K562 (cell line): ENCODE measurements at regions not wholly inside any gene's neighbourhood (a gene's known extent, or its start where the extent isn't known, plus 50 kb on each side); places are given as distances from the start of the nearest gene placed in this dataset.
A peak's percentile ranks its signal among the peaks of the same experiment; 100 is the strongest.

Experiments
- ATAC-seq: fragments of 200-7000 bp; cut with Tn5 transposase; 3 replicates; pipeline ENCODE4 v1.9.1; 2020; ENCODE audit warnings: moderate library complexity
- BruUV-seq: library from RNA; stranded (reverse); fragments of 400-500 nt; replicated peaks from 2 replicates; lab custom pipeline; 2021; lab: Mats Ljungman, UMichigan
- CTCF ChIA-PET: fragments of 300-600 bp; formaldehyde crosslinking; extraction: SDS; loops from one replicate; lab custom pipeline; 2021; ENCODE audit warnings: low intra/inter-chr PET ratio; lab: Yijun Ruan, JAX
- POLR2A ChIA-PET: fragments of 300-600, 350-650 bp; sonication (Branson Sonifier 250); formaldehyde crosslinking; extraction: SDS; loops from one replicate; lab custom pipeline; 2021; ENCODE audit warnings: antibody characterized with exemption, inconsistent platforms; lab: Yijun Ruan, JAX
- DNase-seq, 4 experiments: peaks; one replicate each; pipeline versions ENCODE4 v3.0.0 to v3.0.0-alpha.2; 2011 to 2018; ENCODE audit warnings: low spot score in 3 of 4, mixed read lengths in 3 of 4; ENCODE audit errors: extremely low read depth in 1 of 4
- FAIRE-seq: peaks from 2 replicates; lab custom pipeline; 2011; peaks lifted over from hg19 to GRCh38; lab: Jason Lieb, UNC
- H2AFZ ChIP-seq: 2 replicates; pipeline ENCODE4 v1.6.0; 2011; ENCODE audit warnings: low read depth, low read length, control low read depth, inconsistent platforms
- H3K27ac ChIP-seq: fragments of 200-600 bp; 3 replicates; pipeline ENCODE4 v1.8.0; 2011; ENCODE audit warnings: low read depth, mild to moderate bottlenecking, control low read depth, inconsistent platforms, low read length, moderate library complexity, mixed read lengths; ENCODE audit errors: extremely low read depth
- H3K27me3 ChIP-seq, 2 experiments: fragments of 300-600 bp in 1 of 2; 2 replicates in 1 of 2; 3 replicates in 1 of 2; pipeline versions ENCODE4 v1.6.0 to v1.8.0; 2011; ENCODE audit warnings: inconsistent platforms in 2 of 2, low read length in 2 of 2, mild to moderate bottlenecking in 1 of 2, mixed read lengths in 1 of 2, moderate library complexity in 1 of 2; ENCODE audit not compliant: control insufficient read depth in 2 of 2, insufficient read depth in 2 of 2
- H3K36me3 ChIP-seq: fragments of 300-600 bp; 3 replicates; pipeline ENCODE4 v1.8.0; 2011; ENCODE audit warnings: mild to moderate bottlenecking, low read length, inconsistent platforms; ENCODE audit not compliant: control insufficient read depth, insufficient read depth
- H3K4me1 ChIP-seq, 2 experiments: fragments of 200-600 bp in 1 of 2; replicated peaks in 1 of 2; 2 replicates in 1 of 2; 3 replicates in 1 of 2; pipeline versions ENCODE4 v1.5.1 to v1.8.0; 2011; ENCODE audit warnings: inconsistent platforms in 2 of 2, low read length in 2 of 2, mild to moderate bottlenecking in 1 of 2, mixed read lengths in 1 of 2, moderate library complexity in 1 of 2; ENCODE audit not compliant: control insufficient read depth in 2 of 2, insufficient read depth in 2 of 2
- H3K4me2 ChIP-seq: 2 replicates; pipeline ENCODE4 v1.6.1; 2011; ENCODE audit warnings: low read length, control low read depth, inconsistent platforms, mixed read lengths; ENCODE audit not compliant: insufficient read depth
- H3K4me3 ChIP-seq: fragments of 200-600 bp; sonication (generic), shearing (Covaris generic); 2 replicates; pipeline ENCODE4 v1.5.1; 2016; ENCODE audit warnings: control low read depth, inconsistent platforms
- H3K79me2 ChIP-seq: fragments of 200-600 bp; 3 replicates; pipeline ENCODE4 v1.8.0; 2011; ENCODE audit warnings: low read length, inconsistent platforms; ENCODE audit not compliant: control insufficient read depth, insufficient read depth
- H3K9ac ChIP-seq, 2 experiments: 2 replicates each; pipeline versions ENCODE4 v1.6.0 to v1.6.1; 2011; ENCODE audit warnings: low read depth in 2 of 2, low read length in 2 of 2, control low read depth in 1 of 2, inconsistent platforms in 1 of 2, mild to moderate bottlenecking in 1 of 2, mixed read lengths in 1 of 2; ENCODE audit not compliant: insufficient read depth in 1 of 2
- H3K9me1 ChIP-seq: one replicate; pipeline ENCODE4 v1.6.0; 2011; ENCODE audit warnings: inconsistent platforms, mild to moderate bottlenecking, low read length, moderate library complexity; ENCODE audit not compliant: control insufficient read depth, insufficient read depth
- H3K9me3 ChIP-seq: replicated peaks from 2 replicates; pipeline ENCODE4 v1.5.1; 2011; ENCODE audit warnings: low read depth, low read length, inconsistent platforms; ENCODE audit not compliant: control insufficient read depth, insufficient read depth
- H4K20me1 ChIP-seq: replicated peaks from 2 replicates; pipeline ENCODE4 v1.6.1; 2011; ENCODE audit warnings: low read length, inconsistent platforms, mixed read lengths; ENCODE audit not compliant: control insufficient read depth, insufficient read depth
- ADNP ChIP-seq: fragments of 200-800 bp; sonication (Bioruptor generic); IDR thresholded peaks from 2 replicates; pipeline ENCODE4 v1.6.1; 2016; ENCODE audit warnings: missing genetic modification characterization, missing compliant biosample characterization
- CUX1 ChIP-seq: fragments of 200-800 bp; sonication (Bioruptor generic); IDR thresholded peaks from 2 replicates; pipeline ENCODE4 v1.6.1; 2016; ENCODE audit warnings: missing genetic modification characterization, missing compliant biosample characterization
- FOXA3 ChIP-seq, 2 experiments: fragments of 450-650 bp in 1 of 2; sonication (generic) in 1 of 2; formaldehyde crosslinking; IDR thresholded peaks in 1 of 2; conservative IDR thresholded peaks in 1 of 2; 2 replicates each; pipeline versions ENCODE4 v1.4.0 to v1.8.0; 2020 to 2022; ENCODE audit warnings: mild to moderate bottlenecking in 2 of 2, missing genetic modification reagents in 1 of 2
- FOXP4 ChIP-seq: sonication (generic); formaldehyde crosslinking; IDR thresholded peaks from 2 replicates; pipeline ENCODE4 v1.8.0; 2022; ENCODE audit warnings: mild to moderate bottlenecking, missing genetic modification reagents, borderline replicate concordance
- KAT7 ChIP-seq: sonication (generic); formaldehyde crosslinking; IDR thresholded peaks from 2 replicates; pipeline ENCODE4 v1.8.0; 2022; ENCODE audit warnings: missing genetic modification reagents, mild to moderate bottlenecking, borderline replicate concordance
- MAFG ChIP-seq: fragments of 450-650 bp; conservative IDR thresholded peaks from 2 replicates; pipeline ENCODE4 v1.6.1; 2016; ENCODE audit warnings: missing genetic modification characterization, missing compliant biosample characterization
- MTF1 ChIP-seq: fragments of 250-450 bp; sonication (Bioruptor Pico); IDR thresholded peaks from 2 replicates; pipeline ENCODE4 v1.9.0; 2021; ENCODE audit warnings: moderate library complexity, mild to moderate bottlenecking, inconsistent platforms, borderline replicate concordance
- PCBP2 ChIP-seq: fragments of 200-400 bp; formaldehyde crosslinking; IDR thresholded peaks from 2 replicates; pipeline ENCODE4 v1.6.1; 2018; ENCODE audit warnings: low read length, low read depth, mild to moderate bottlenecking, moderate library complexity; ENCODE audit not compliant: poor library complexity, severe bottlenecking
- PRPF4 ChIP-seq: fragments of 200-400 bp; formaldehyde crosslinking; IDR thresholded peaks from one replicate; pipeline ENCODE4 v1.6.1; 2017; ENCODE audit warnings: low read length, low read depth, mild to moderate bottlenecking; ENCODE audit not compliant: insufficient read depth, poor library complexity, severe bottlenecking
- SMARCC2 ChIP-seq: fragments of 450-650 bp; IDR thresholded peaks from 2 replicates; pipeline ENCODE4 v1.6.1; 2017; ENCODE audit warnings: antibody characterized with exemption, moderate library complexity, mild to moderate bottlenecking, low read depth
- ZC3H8 ChIP-seq: fragments of 450-650 bp; IDR thresholded peaks from 2 replicates; pipeline ENCODE4 v1.6.1; 2017
- ZNF274 ChIP-seq: IDR thresholded peaks from 2 replicates; pipeline ENCODE4 v1.6.1; 2011; ENCODE audit warnings: low read depth, mild to moderate bottlenecking, low read length, moderate library complexity, borderline replicate concordance
- ZNF316 ChIP-seq: fragments of 450-650 bp; IDR thresholded peaks from 2 replicates; pipeline ENCODE4 v1.6.1; 2016
- ZNF436 ChIP-seq: fragments of 250-450, 450-650 bp; sonication (Bioruptor Pico); formaldehyde crosslinking; IDR thresholded peaks from 2 replicates; pipeline ENCODE4 v1.7.0; 2020; ENCODE audit warnings: mild to moderate bottlenecking
- WGBS: fragments of 100-300 bp; shearing (Covaris generic); methylation state at CpG from one replicate; pipeline ENCODE4 v1.1.6; 2016; ENCODE audit warnings: low coverage, mixed read lengths; ENCODE audit not compliant: insufficient coverage; ENCODE audit errors: missing lambda C conversion rate; 5-methylcytosine and 5-hydroxymethylcytosine counted together
- in situ Hi-C: fragments of 300-500 bp; cut with MboI; formaldehyde crosslinking; loops from 4 replicates; pipeline ENCODE4 v1.15.0; 2018; ENCODE audit warnings: inconsistent platforms, mixed read lengths
- intact Hi-C: fragments of 100-400 bp; cut with micrococcal nuclease; formaldehyde crosslinking; loops from 2 replicates; pipeline ENCODE4 v1.14.2; 2022

- TF ChIP-seq FOXP4 (no peak), ZNF274 (no peak), ZC3H8 (no peak)
These were observed 1308.8 kb downstream of the ROBO2 start (continued) for GRCh38 chr3:78348664-78349063.

- no peak for FAIRE-seq
- ChIA-PET POLR2A (no interaction called here), CTCF (no interaction called here)
- H2AFZ ChIP-seq = no peak overlapping the region
- no peaks in the 10 kb centered on the region for H3K9me1 ChIP-seq
- no peak overlapping the region for H3K4me3 ChIP-seq
- H3K79me2 ChIP-seq = no peaks in the 10 kb centered on the region
- no peak for DNase-seq
- no peaks in the 10 kb centered on the region for H3K36me3 ChIP-seq
- no peaks in the 10 kb centered on the region for H3K9me3 ChIP-seq
- TF ChIP-seq PCBP2 (no peak), ZNF436 (CRISPR knock-in tag) (no peak), ADNP (tag) (no peak), MAFG (tag) (0 out of 2 replicates have a peak, but pooled peaks have one; percentile 18), KAT7 (CRISPR knock-in tag) (no peak), FOXA3 (CRISPR knock-in tag; conservative IDR thresholded peaks at IDR 0.05 in 1 of 2, IDR thresholded peaks at IDR 0.05 in 1 of 2) (no peak), SMARCC2 (no peak), ZNF316 (peak; percentile 24; the same call in 1 of the 2 replicates), MTF1 (CRISPR knock-in tag) (no peak), PRPF4 (no peak), CUX1 (CRISPR knock-in tag) (no peak)
- H3K4me2 ChIP-seq = no peak overlapping the region
- no peak overlapping the region for H3K27ac ChIP-seq
- WGBS = 0% methylated on average over 2 of the region's 2 CpGs
- no TSS peak for BruUV-seq
- no peak for ATAC-seq
- no peaks in the 10 kb centered on the region for H4K20me1 ChIP-seq
- H3K9ac ChIP-seq = no peak overlapping the region
- no peaks in the 10 kb centered on the region for H3K4me1 ChIP-seq
- intact Hi-C loops (no loop called here), in situ Hi-C loops (no loop called here)
- no peaks in the 10 kb centered on the region for H3K27me3 ChIP-seq
These were observed 1309.7 kb downstream of the ROBO2 start for GRCh38 chr3:78349571-78349970.
